ENCODE measurements at regions not wholly inside any gene's neighbourhood (a gene's known extent, or its start where the extent isn't known, plus 50 kb on each side); places are given as distances from the start of the nearest gene placed in this dataset.

- Histone ChIP-seq H3K9me3 (no peaks in the 10 kb centered on the region), H3K27me3 (no peaks in the 10 kb centered on the region), H3K4me1 (no peaks in the 10 kb centered on the region), H3K4me3 (no peak overlapping the region), H3K27ac (no peak overlapping the region), H3K36me3 (replicated peaks in 1 of 2; ENCODE audit: insufficient read depth in 1 of 2, low read depth in 2 of 2) (no peaks in the 10 kb centered on the region)
- intact Hi-C loops (cut with DNase I): no loop called here
- no peak for DNase-seq
- no peak for ATAC-seq
- no peak for TF ChIP-seq POLR2A (IDR thresholded peaks at IDR 0.05)
- TF ChIP-seq, protein P1, sequence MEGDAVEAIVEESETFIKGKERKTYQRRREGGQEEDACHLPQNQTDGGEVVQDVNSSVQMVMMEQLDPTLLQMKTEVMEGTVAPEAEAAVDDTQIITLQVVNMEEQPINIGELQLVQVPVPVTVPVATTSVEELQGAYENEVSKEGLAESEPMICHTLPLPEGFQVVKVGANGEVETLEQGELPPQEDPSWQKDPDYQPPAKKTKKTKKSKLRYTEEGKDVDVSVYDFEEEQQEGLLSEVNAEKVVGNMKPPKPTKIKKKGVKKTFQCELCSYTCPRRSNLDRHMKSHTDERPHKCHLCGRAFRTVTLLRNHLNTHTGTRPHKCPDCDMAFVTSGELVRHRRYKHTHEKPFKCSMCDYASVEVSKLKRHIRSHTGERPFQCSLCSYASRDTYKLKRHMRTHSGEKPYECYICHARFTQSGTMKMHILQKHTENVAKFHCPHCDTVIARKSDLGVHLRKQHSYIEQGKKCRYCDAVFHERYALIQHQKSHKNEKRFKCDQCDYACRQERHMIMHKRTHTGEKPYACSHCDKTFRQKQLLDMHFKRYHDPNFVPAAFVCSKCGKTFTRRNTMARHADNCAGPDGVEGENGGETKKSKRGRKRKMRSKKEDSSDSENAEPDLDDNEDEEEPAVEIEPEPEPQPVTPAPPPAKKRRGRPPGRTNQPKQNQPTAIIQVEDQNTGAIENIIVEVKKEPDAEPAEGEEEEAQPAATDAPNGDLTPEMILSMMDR (IDR thresholded peaks at IDR 0.05): no peak
These were observed 314.1 kb downstream of the PLPP3 start for GRCh38 chr1:56265216-56265615.

DNA sequence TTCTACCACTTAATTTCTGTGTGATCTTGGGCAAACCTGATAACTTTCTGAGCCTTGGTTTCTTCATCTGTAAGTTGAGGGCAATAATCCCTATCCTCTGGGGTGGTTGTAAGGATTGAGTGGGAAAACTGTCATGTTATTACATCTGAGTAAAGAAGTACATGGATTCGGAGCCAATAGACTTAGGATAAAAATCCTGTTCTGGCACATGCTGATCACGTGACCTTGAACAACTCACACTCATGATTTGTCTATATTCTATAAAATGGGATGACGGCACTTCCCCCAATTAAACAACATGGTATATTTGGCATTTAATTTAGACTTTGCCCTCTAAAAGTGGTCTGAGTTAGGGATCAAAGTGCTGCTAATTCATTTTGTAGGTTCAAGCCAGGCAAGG, 315.5 kb downstream of the PLPP3 start:
- no peak for ATAC-seq
- no peak overlapping the region for H3K27ac ChIP-seq
- 52 to 62% methylated on average over 3 of the region's 3 CpGs for WGBS, 2 donors
- no peaks in the 10 kb centered on the region for H3K36me3 ChIP-seq (replicated peaks in 1 of 2; ENCODE audit: insufficient read depth in 1 of 2, low read depth in 2 of 2)
- intact Hi-C loops (cut with DNase I): no loop called here
- H3K4me3 ChIP-seq: no peak overlapping the region
- no peak for TF ChIP-seq POLR2A (IDR thresholded peaks at IDR 0.05)
- TF ChIP-seq, protein P1 (IDR thresholded peaks at IDR 0.05): no peak
- no peaks in the 10 kb centered on the region for H3K4me1 ChIP-seq
- DNase-seq: no peak
- H3K9me3 ChIP-seq: no peaks in the 10 kb centered on the region
- H3K27me3 ChIP-seq: no peaks in the 10 kb centered on the region

GRCh38 chr1:56258371-56258770, 321.0 kb downstream of the PLPP3 start:
- TF ChIP-seq, protein P1 (IDR thresholded peaks at IDR 0.05): no peak
- no peak for TF ChIP-seq POLR2A (IDR thresholded peaks at IDR 0.05)
- ATAC-seq (no peak), DNase-seq (no peak)
- Histone ChIP-seq H3K36me3 (replicated peaks in 1 of 2; ENCODE audit: insufficient read depth in 1 of 2, low read depth in 2 of 2) (no peaks in the 10 kb centered on the region), H3K9me3 (no peaks in the 10 kb centered on the region), H3K27ac (no peak overlapping the region), H3K4me1 (no peaks in the 10 kb centered on the region), H3K4me3 (no peak overlapping the region), H3K27me3 (no peaks in the 10 kb centered on the region)
- intact Hi-C loops (cut with DNase I): no loop called here
- WGBS, 2 donors: 86 to 90% methylated on average over 5 of the region's 5 CpGs

- WGBS, 2 donors: 82 to 83% methylated on average over 5 of the region's 5 CpGs
- H3K4me1 ChIP-seq: no peaks in the 10 kb centered on the region
- intact Hi-C loops (cut with DNase I): no loop called here
- no peaks in the 10 kb centered on the region for H3K36me3 ChIP-seq (replicated peaks in 1 of 2; ENCODE audit: insufficient read depth in 1 of 2, low read depth in 2 of 2)
- no peak for DNase-seq
- H3K27me3 ChIP-seq: no peaks in the 10 kb centered on the region
- H3K9me3 ChIP-seq: no peaks in the 10 kb centered on the region
- no peak overlapping the region for H3K4me3 ChIP-seq
- H3K27ac ChIP-seq: no peak overlapping the region
- ATAC-seq: no peak
- no peak for TF ChIP-seq POLR2A (IDR thresholded peaks at IDR 0.05)
- TF ChIP-seq, protein P1 (IDR thresholded peaks at IDR 0.05): no peak
These were observed 321.6 kb downstream of the PLPP3 start for GRCh38 chr1:56257726-56258125.

DNA sequence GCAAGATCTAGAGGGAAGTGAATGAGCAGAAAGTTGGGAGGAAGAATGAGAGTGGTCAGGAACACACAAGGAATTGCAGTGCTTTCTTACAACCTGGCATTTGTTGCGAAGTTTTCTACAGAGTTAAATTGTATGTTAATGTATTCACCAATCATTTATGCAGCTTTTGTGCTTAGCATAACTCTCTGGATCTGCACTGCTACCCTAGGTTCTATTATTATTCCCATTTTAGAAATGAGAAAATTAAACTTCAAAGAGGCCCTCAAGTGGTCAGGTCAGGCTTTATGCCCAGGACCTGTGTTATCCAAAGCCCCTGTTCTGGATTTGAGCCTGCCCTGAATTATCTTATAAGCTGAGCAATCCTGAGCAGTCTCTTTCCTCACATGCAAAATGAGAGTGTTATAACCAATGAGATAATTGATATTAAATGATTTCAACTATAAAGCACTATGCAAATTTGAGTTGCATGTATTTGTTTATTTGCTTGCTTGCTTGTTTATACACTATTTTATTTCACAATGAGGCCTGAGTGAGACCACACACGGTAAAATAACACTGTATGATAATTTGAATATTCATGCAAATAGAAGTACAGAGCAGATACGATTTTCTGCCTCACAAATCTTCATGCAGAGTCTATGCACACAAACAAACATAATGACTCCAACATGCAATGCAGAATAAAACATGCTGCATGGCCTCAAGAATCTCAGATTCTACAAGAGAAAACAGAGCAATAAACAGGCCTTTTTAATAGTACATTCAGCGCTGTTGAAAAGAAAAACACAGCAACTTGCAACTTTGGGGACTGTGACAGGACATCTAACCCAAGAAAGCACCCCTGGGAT, 323.0 kb downstream of the PLPP3 start:
- intact Hi-C loops (cut with DNase I): no loop called here
- Histone ChIP-seq H3K9me3 (no peaks in the 10 kb centered on the region), H3K27ac (no peak overlapping the region), H3K36me3 (replicated peaks in 1 of 2; ENCODE audit: insufficient read depth in 1 of 2, low read depth in 2 of 2) (no peaks in the 10 kb centered on the region), H3K4me1 (no peaks in the 10 kb centered on the region), H3K27me3 (no peaks in the 10 kb centered on the region), H3K4me3 (no peak overlapping the region)
- TF ChIP-seq, protein P1 (IDR thresholded peaks at IDR 0.05): no peak
- no peak for TF ChIP-seq POLR2A (IDR thresholded peaks at IDR 0.05)
- 75 to 81% methylated on average over 4 of the region's 4 CpGs for WGBS, 2 donors
- DNase-seq: no peak
- no peak for ATAC-seq
